G401 (cell line): ENCODE measurements at regions not wholly inside any gene's neighbourhood (a gene's known extent, or its start where the extent isn't known, plus 50 kb on each side); places are given as distances from the start of the nearest gene placed in this dataset.
"Not testable (repeated sequence)": the region's sequence is repeated elsewhere in the genome, so short reads cannot be mapped to it uniquely, and the experiment has no call there.

Source experiments
- DNase-seq: peaks from one replicate; pipeline ENCODE4 v3.0.0-alpha.2; 2015; ENCODE audit warnings: low spot score
- in situ Hi-C: cut with HindIII; loops from 2 replicates; pipeline ENCODE4 v1.10.0; 2016; ENCODE audit warnings: low sequenced_read_pairs, mixed read lengths

GRCh38 chrX:63012574-63012973, 338.6 kb downstream of the SPIN4 start:
- DNase-seq: no peak
- in situ Hi-C loops: no loop called here

- in situ Hi-C loops: not testable (repeated sequence)
Measured at GRCh38 chrX:63000196-63000595, 350.9 kb downstream of the SPIN4 start.

More at GRCh38 chrX:63000196-63000595, 350.9 kb downstream of the SPIN4 start:
- DNase-seq: not testable (repeated sequence)
